ENCODE measurements at regions not wholly inside any gene's neighbourhood (a gene's known extent, or its start where the extent isn't known, plus 50 kb on each side); places are given as distances from the start of the nearest gene placed in this dataset.

- TF ChIP-seq CTCF (IDR thresholded peaks at IDR 0.05; ENCODE audit: low read length) (no peak), EZH2 (IDR thresholded peaks at IDR 0.05; ENCODE audit: borderline replicate concordance, low read length) (no peak)
Measured at GRCh38 chr1:65679773-65680172, 112.9 kb upstream of the PDE4B start.
